ENCODE measurements at regions not wholly inside any gene's neighbourhood (a gene's known extent, or its start where the extent isn't known, plus 50 kb on each side); places are given as distances from the start of the nearest gene placed in this dataset.

- TF ChIP-seq CTCF (IDR thresholded peaks at IDR 0.05) = no peak
- TF ChIP-seq POLR2A (IDR thresholded peaks at IDR 0.05) = no peak
- TF ChIP-seq POLR2AphosphoS5 (IDR thresholded peaks at IDR 0.05) = no peak
These were observed 1303.5 kb downstream of the EFNA5 start for GRCh38 chr5:106367281-106367680.
